GM08714 (cell line): ENCODE measurements at regions not wholly inside any gene's neighbourhood (a gene's known extent, or its start where the extent isn't known, plus 50 kb on each side); places are given as distances from the start of the nearest gene placed in this dataset.

ENCODE experiments used
- H3K4me3 ChIP-seq: fragments of 200-500 bp; sonication (Bioruptor generic); 2 replicates; pipeline ENCODE4 v1.5.1; 2014; ENCODE audit warnings: mild to moderate bottlenecking, low read length, inconsistent platforms
- ZNF274 ChIP-seq: IDR thresholded peaks from 2 replicates; pipeline ENCODE4 v1.6.1; 2012; ENCODE audit warnings: mild to moderate bottlenecking, low read depth, low read length

DNA sequence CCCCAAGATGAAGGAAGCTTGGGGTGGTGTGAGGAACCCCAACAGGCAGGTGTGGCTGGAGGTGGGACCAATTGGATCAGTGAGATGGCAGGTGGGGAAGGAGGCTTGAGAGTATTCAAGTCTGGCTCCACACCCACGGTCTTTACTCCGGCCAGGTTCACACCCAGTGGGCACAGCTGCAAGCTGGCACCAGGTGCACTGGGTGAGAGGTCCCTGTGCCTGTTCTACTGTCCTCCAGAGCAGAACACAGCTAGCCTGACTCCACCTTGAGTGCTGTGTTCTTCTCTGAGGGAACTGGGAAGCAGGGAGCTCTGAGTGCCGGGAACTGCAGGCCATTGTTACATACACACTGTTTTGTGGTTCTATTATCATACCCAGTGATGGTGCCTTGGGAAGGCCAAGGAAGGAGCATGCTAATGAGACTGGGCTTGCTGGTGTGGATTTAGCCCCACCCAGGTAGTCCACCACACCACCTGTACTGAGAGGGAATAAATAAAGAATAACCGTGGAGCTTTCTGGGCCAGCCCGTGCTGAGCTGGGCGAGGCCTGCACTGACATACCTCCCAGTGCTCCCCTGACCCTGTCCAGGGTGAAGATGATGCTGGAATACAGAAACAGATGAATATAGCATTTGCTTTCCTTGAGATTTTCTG is 93.4 kb downstream of the ABHD5 start:
- no peak overlapping the region for H3K4me3 ChIP-seq
- TF ChIP-seq ZNF274, result no peak

GRCh38 chr3:43784640-43785011 is 93.9 kb downstream of the ABHD5 start:
- TF ChIP-seq ZNF274, result no peak
- no peak overlapping the region for H3K4me3 ChIP-seq

DNA sequence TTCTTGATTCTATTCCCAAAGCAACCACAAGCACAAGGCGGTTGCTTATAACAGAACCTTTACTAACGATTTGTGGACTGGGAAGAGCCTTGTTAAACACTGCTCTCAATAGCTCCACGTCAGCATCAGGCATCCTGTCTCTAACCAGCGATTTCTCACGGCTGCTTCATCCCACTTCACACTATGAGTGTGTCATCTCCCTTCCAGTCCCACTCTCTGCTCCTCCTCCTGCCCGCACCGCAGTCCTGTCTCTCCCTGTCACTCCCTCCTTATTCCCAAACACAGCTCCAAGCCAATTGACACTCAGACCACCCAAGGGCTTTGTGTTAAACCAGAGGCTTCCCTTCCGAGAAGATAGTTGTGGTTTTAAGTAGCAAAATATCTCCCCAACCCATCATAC is 94.8 kb downstream of the ABHD5 start:
- no peak for TF ChIP-seq ZNF274
- H3K4me3 ChIP-seq, result no peak overlapping the region

- no peak for TF ChIP-seq ZNF274
- H3K4me3 ChIP-seq, result no peak overlapping the region
Observed at GRCh38 chr3:43786102-43786501, 95.4 kb downstream of the ABHD5 start.

DNA sequence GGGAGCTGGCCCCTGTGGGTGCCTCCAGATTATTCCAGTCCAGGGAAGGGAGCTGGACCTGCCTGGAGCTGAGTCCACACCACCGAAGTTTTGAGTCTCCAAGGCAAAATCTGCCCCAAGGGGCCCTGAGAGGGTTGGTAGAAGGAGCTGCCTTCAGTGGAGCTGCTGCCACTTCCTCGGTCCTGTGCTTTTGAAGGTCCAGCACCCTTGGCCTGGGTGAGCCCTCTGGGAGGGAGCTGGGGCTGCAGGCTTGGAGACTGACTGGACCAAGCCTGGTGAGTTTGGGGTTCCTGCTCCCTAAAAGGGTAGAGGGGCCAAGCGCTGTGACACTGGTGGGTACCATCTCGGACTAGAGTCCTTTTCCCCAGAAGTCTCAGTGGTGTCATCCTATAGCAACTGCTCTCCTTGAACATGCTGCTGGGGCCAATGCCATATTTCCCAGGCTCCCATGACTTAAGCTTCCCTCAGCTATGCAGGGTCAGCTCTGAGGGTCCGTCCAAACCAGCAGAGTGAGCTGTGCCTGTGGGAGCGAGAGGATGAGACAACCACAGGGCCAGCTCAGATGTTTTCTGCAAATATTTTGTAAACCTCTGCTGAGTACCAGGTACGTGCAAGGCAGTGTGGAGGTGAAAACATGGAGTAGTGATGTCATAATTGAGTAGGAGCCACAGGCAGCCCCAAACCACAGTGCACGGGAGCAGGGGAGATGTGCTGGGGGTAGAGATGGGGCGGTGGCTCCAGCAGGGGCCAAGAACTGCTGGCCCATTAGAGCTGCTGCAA is 96.0 kb downstream of the ABHD5 start:
- TF ChIP-seq ZNF274, result no peak
- H3K4me3 ChIP-seq, result no peak overlapping the region

DNA sequence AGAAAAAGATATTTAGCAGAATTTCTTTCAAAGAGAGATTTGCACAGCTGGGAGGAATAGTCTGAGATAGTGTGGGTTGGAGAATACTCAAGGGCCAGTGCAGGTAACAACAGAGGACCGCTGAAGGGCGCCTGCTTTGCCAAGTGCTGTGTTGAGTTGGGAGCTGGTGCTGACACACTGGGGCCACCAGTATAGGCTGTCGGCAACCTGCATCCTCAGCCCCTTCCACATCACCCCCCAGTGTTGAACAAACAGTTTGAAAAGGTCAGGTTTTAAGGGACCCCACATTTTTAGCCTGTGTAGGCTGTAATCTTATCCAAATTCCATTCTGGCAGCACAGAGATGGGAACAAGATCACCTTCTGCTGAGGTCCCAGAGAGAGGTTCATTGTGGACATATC is 96.6 kb downstream of the ABHD5 start:
- no peak overlapping the region for H3K4me3 ChIP-seq
- TF ChIP-seq ZNF274, result no peak

DNA sequence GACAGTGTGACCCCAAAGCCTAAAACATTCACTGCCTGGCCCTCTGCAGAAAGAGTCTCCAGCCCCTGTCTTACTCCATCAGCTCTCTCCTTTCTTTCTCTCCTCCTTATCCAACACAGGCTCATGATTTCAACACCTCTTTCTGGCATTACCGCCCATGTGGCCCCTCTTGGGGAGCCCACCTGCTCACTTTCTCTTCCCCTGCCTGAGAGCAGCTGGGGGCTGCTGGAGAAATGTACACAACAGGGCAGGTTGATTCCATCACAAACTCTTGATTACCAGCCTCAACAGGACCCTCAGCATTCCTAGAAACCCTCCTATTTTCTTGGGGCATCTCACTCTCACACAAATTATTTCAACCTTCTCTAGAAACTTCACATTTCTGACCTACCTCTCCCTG is 98.3 kb downstream of the ABHD5 start:
- H3K4me3 ChIP-seq, result no peak overlapping the region
- TF ChIP-seq ZNF274, result no peak

GRCh38 chr3:43790060-43790459 is 99.3 kb downstream of the ABHD5 start:
- TF ChIP-seq ZNF274, result no peak
- H3K4me3 ChIP-seq, result no peak overlapping the region

GRCh38 chr3:43790476-43790875 is 99.7 kb downstream of the ABHD5 start:
- no peak for TF ChIP-seq ZNF274
- H3K4me3 ChIP-seq, result no peak overlapping the region

GRCh38 chr3:43791246-43791645 is 100.5 kb downstream of the ABHD5 start:
- H3K4me3 ChIP-seq, result no peak overlapping the region
- no peak for TF ChIP-seq ZNF274

DNA sequence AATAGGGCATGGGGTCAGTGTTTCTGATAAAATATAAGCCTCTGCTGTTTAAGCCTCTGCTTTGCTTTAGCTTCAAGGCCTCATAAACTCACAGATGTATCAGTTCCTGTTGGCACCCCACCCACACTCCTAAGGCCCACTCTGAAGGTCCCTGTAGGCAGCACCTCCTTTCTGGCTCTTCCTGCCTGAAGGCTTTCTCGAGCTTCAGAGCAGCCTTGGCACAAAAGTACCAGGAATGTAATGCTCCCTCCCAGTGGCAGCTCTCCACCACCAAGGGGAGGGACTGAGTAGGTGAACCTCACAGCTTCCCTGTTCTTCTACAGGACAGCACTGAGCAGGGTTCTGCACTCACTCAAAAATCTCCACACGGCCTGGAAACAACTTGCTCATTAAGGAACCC is 102.2 kb downstream of the ABHD5 start:
- no peak for TF ChIP-seq ZNF274
- H3K4me3 ChIP-seq, result no peak overlapping the region

DNA sequence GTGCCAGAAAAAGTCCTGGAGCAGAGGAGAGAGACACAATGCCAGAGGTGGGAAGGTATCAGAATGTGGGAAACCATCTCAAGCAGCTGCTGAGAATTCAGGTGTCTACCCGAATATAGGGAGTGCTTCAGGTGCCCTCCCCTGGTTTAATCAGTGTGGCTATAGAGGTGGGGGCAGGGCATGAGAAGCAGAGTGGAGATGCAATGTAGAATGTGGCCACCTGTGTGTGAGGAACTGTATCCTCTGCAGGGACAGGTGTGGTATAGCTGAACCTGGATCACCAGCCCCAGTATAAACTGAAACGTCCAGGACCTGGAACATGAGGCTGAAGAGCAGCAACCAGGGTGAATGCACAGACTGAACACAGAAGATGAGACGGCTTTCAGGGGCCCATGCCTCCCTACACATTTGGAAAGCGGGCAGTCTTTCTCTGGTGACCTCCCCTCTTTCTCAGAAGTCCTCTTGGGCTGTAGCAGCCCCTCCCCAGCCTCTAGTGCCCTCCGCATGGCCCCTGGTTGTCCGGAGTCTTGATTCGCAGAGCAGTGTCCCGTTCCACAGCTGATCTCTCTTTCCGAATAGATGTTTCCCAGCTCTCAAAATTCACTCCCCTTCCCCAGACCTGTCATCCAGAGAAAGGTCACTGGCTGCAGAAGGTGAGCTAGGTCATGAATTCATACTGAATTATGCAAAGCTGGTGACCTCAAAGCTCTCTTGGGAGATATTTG is 103.1 kb downstream of the ABHD5 start:
- H3K4me3 ChIP-seq, result no peak overlapping the region
- TF ChIP-seq ZNF274, result no peak

DNA sequence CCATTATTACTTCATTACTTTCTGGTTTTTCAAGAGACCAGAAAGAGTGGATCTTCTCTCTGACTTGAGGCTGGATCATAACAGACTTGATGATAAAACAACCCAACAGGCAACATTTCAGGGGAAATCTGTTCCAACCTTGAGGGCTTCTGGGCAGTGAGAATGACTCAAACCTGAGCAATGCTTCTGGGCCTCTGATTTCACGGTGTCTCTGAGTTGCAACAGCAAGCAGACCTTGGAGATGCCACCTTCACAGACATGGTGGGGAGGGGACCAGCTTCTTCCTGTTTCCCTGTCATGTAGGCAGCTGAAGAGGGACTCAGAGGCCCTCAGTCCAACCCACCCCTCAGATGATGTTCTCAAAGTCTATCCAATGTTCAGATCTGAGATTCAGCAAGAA is 104.0 kb downstream of the ABHD5 start:
- TF ChIP-seq ZNF274, result no peak
- no peak overlapping the region for H3K4me3 ChIP-seq

GRCh38 chr3:43795491-43795890 is 104.8 kb downstream of the ABHD5 start:
- no peak for TF ChIP-seq ZNF274
- H3K4me3 ChIP-seq, result no peak overlapping the region

- H3K4me3 ChIP-seq, result no peak overlapping the region
- no peak for TF ChIP-seq ZNF274
Observed at GRCh38 chr3:43796041-43796596, 105.4 kb downstream of the ABHD5 start.
